H1 (cell line): ENCODE measurements at regions not wholly inside any gene's neighbourhood (a gene's known extent, or its start where the extent isn't known, plus 50 kb on each side); places are given as distances from the start of the nearest gene placed in this dataset.

Source experiments
- CTCF ChIA-PET: fragments of 300-600 bp; sonication (Branson Sonifier 250); formaldehyde crosslinking; loops from one replicate; lab custom pipeline; 2021; ENCODE audit not compliant: partially characterized antibody; lab: Charles Lee
- POLR2A ChIA-PET: fragments of 300-600 bp; sonication (Branson Sonifier 250); formaldehyde crosslinking; loops from one replicate; lab custom pipeline; 2021; ENCODE audit warnings: inconsistent platforms; ENCODE audit not compliant: partially characterized antibody; lab: Charles Lee
- DNase-seq, 2 experiments: peaks; one replicate each; pipeline versions ENCODE4 v3.0.0 to v3.0.0-alpha.2; 2010 to 2022; ENCODE audit warnings: low spot score in 2 of 2, low read depth in 1 of 2, mixed read lengths in 1 of 2
- FAIRE-seq: peaks from 2 replicates; lab custom pipeline; 2011; peaks lifted over from hg19 to GRCh38; lab: Jason Lieb, UNC
- H2AFZ ChIP-seq: 2 replicates; pipeline ENCODE4 v1.8.1; 2012; ENCODE audit warnings: low read length, inconsistent platforms
- H2AK5ac ChIP-seq: 2 replicates; pipeline ENCODE4 v1.6.1; 2013; ENCODE audit warnings: low read depth, low read length
- H2BK120ac ChIP-seq: replicated peaks from 2 replicates; pipeline ENCODE3; 2013; ENCODE audit warnings: low read depth, low read length, inconsistent platforms
- H2BK12ac ChIP-seq: 2 replicates; pipeline ENCODE4 v1.6.1; 2013; ENCODE audit warnings: low read depth, low read length
- H2BK15ac ChIP-seq: 2 replicates; pipeline ENCODE4 v1.6.1; 2013; ENCODE audit warnings: low read length
- H2BK20ac ChIP-seq: 2 replicates; pipeline ENCODE4 v1.6.1; 2013; ENCODE audit warnings: low read length
- H2BK5ac ChIP-seq: 2 replicates; pipeline ENCODE4 v1.6.1; 2013; ENCODE audit warnings: low read depth, low read length
- H3K14ac ChIP-seq: 2 replicates; pipeline ENCODE4 v1.6.1; 2013; ENCODE audit warnings: inconsistent platforms; ENCODE audit not compliant: insufficient read length
- H3K18ac ChIP-seq: 2 replicates; pipeline ENCODE4 v1.6.1; 2013; ENCODE audit warnings: low read length; ENCODE audit errors: extremely low read depth
- H3K23ac ChIP-seq: 2 replicates; pipeline ENCODE4 v1.6.1; 2013; ENCODE audit warnings: inconsistent platforms; ENCODE audit not compliant: insufficient read length
- H3K23me2 ChIP-seq: 2 replicates; pipeline ENCODE4 v1.6.1; 2013; ENCODE audit warnings: low read depth, low read length
- H3K27ac ChIP-seq: 2 replicates; pipeline ENCODE4 v1.6.1; 2011; ENCODE audit warnings: low read depth, low read length, inconsistent platforms
- H3K27me3 ChIP-seq, 4 experiments: replicated peaks in 1 of 4; 1 replicate in 1 of 4; 2 replicates in 3 of 4; pipeline versions ENCODE4 v1.6.1 to v1.8.1; 2011 to 2013; ENCODE audit warnings: low read length in 3 of 4, mild to moderate bottlenecking in 3 of 4, inconsistent platforms in 2 of 4, mixed read lengths in 2 of 4, moderate library complexity in 1 of 4; ENCODE audit not compliant: control insufficient read depth in 3 of 4, insufficient read depth in 3 of 4; ENCODE audit errors: extremely low read depth in 1 of 4
- H3K36me3 ChIP-seq, 4 experiments: 2 replicates each; pipeline versions ENCODE4 v1.6.1 to v1.8.1; 2011 to 2013; ENCODE audit warnings: mild to moderate bottlenecking in 4 of 4, low read length in 3 of 4, moderate library complexity in 2 of 4, control low read depth in 1 of 4, inconsistent platforms in 1 of 4; ENCODE audit not compliant: insufficient read depth in 4 of 4, control insufficient read depth in 2 of 4
- H3K4ac ChIP-seq: replicated peaks from 2 replicates; pipeline ENCODE3; 2013; ENCODE audit warnings: low read length, low read depth, mixed read lengths, inconsistent platforms; ENCODE audit not compliant: insufficient read length
- H3K4me1 ChIP-seq, 4 experiments: replicated peaks in 1 of 4; 1 replicate in 1 of 4; 2 replicates in 3 of 4; pipeline versions ENCODE4 v1.6.1 to v1.8.1; 2011 to 2013; ENCODE audit warnings: low read length in 3 of 4, inconsistent platforms in 2 of 4, mixed read lengths in 1 of 4; ENCODE audit not compliant: insufficient read depth in 4 of 4, control insufficient read depth in 3 of 4
- H3K4me2 ChIP-seq, 2 experiments: 2 replicates each; pipeline versions ENCODE4 v1.6.1 to v1.8.1; 2011 to 2013; ENCODE audit warnings: low read depth in 2 of 2, low read length in 2 of 2, control low read depth in 1 of 2, inconsistent platforms in 1 of 2, mild to moderate bottlenecking in 1 of 2; ENCODE audit not compliant: insufficient read depth in 1 of 2
- H3K4me3 ChIP-seq, 4 experiments: fragments of 200-600, 300-600 bp in 1 of 4; sonication (generic), shearing (Covaris generic), sonication (Bioruptor Twin) in 1 of 4; 2 replicates each; pipeline versions ENCODE4 v1.5.1 to v1.8.1; 2011 to 2016; ENCODE audit warnings: low read length in 4 of 4, low read depth in 3 of 4, control low read depth in 2 of 4, inconsistent platforms in 2 of 4, mild to moderate bottlenecking in 2 of 4, mixed read lengths in 1 of 4, moderate library complexity in 1 of 4; ENCODE audit not compliant: insufficient read depth in 2 of 4; ENCODE audit errors: extremely low read depth in 1 of 4
- H3K56ac ChIP-seq: replicated peaks from 2 replicates; pipeline ENCODE3; 2013; ENCODE audit warnings: low read depth, mild to moderate bottlenecking, mixed read lengths, low read length, inconsistent platforms; ENCODE audit not compliant: insufficient read length
- H3K79me1 ChIP-seq: 2 replicates; pipeline ENCODE4 v1.6.1; 2013; ENCODE audit warnings: low read depth, low read length, control low read depth
- H3K79me2 ChIP-seq, 2 experiments: 2 replicates each; pipeline versions ENCODE4 v1.6.1 to v1.8.1; 2012 to 2013; ENCODE audit warnings: low read length in 2 of 2, mild to moderate bottlenecking in 2 of 2, inconsistent platforms in 1 of 2; ENCODE audit not compliant: insufficient read depth in 2 of 2, control insufficient read depth in 1 of 2
- H3K9ac ChIP-seq, 4 experiments: replicated peaks in 1 of 4; 1 replicate in 1 of 4; 2 replicates in 3 of 4; pipeline versions ENCODE4 v1.6.1 to v1.8.1; 2011 to 2013; ENCODE audit warnings: low read depth in 3 of 4, low read length in 3 of 4, control low read depth in 2 of 4, mild to moderate bottlenecking in 2 of 4, moderate library complexity in 2 of 4, inconsistent platforms in 1 of 4; ENCODE audit errors: extremely low read depth in 1 of 4
- H3K9me3 ChIP-seq, 2 experiments: 2 replicates each; pipeline versions ENCODE4 v1.6.1 to v1.8.1; 2012 to 2013; ENCODE audit warnings: mild to moderate bottlenecking in 2 of 2, moderate library complexity in 2 of 2, control low read depth in 1 of 2, inconsistent platforms in 1 of 2, low read depth in 1 of 2, low read length in 1 of 2, mixed read lengths in 1 of 2; ENCODE audit not compliant: insufficient read depth in 2 of 2
- H4K20me1 ChIP-seq, 2 experiments: replicated peaks in 1 of 2; 2 replicates each; pipeline versions ENCODE3 to v1.8.1; 2011 to 2013; ENCODE audit warnings: inconsistent platforms in 2 of 2, low read length in 2 of 2, mild to moderate bottlenecking in 1 of 2; ENCODE audit not compliant: insufficient read depth in 2 of 2, control insufficient read depth in 1 of 2
- H4K5ac ChIP-seq: 2 replicates; pipeline ENCODE4 v1.6.1; 2013; ENCODE audit warnings: low read length, low read depth, mixed read lengths, inconsistent platforms; ENCODE audit not compliant: insufficient read length
- H4K8ac ChIP-seq: 2 replicates; pipeline ENCODE4 v1.8.0; 2013; ENCODE audit warnings: mild to moderate bottlenecking, moderate library complexity, low read length, inconsistent platforms; ENCODE audit not compliant: insufficient read depth; ENCODE audit errors: extremely low read depth
- H4K91ac ChIP-seq: replicated peaks from 2 replicates; pipeline ENCODE3; 2013; ENCODE audit warnings: low read length, mixed read lengths, inconsistent platforms; ENCODE audit not compliant: insufficient read length
- CBX8 ChIP-seq: fragments of 300-800, 300-1000 bp; sonication (generic); IDR thresholded peaks from 2 replicates; pipeline ENCODE4 v1.7.1; 2016; ENCODE audit warnings: low read depth, low read length, borderline replicate concordance
- ZNF274 ChIP-seq: IDR thresholded peaks from 2 replicates; pipeline ENCODE4 v1.7.0; 2012; ENCODE audit warnings: low read length, borderline replicate concordance; ENCODE audit errors: extremely low read depth
- WGBS, 2 experiments: shearing (Covaris generic) in 1 of 2; methylation state at CpG; one replicate each; pipeline versions ENCODE4 v1.1.6 to v1.1.7; 2013 to 2015; ENCODE audit warnings: low lambda C conversion rate in 2 of 2, mixed read lengths in 2 of 2, inconsistent platforms in 1 of 2, low coverage in 1 of 2, missing lambda C conversion rate in 1 of 2; ENCODE audit not compliant: insufficient replicate concordance in 2 of 2, insufficient coverage in 1 of 2, insufficient read length in 1 of 2; ENCODE audit errors: extremely low coverage in 1 of 2, missing lambda C conversion rate in 1 of 2; 5-methylcytosine and 5-hydroxymethylcytosine counted together

DNA sequence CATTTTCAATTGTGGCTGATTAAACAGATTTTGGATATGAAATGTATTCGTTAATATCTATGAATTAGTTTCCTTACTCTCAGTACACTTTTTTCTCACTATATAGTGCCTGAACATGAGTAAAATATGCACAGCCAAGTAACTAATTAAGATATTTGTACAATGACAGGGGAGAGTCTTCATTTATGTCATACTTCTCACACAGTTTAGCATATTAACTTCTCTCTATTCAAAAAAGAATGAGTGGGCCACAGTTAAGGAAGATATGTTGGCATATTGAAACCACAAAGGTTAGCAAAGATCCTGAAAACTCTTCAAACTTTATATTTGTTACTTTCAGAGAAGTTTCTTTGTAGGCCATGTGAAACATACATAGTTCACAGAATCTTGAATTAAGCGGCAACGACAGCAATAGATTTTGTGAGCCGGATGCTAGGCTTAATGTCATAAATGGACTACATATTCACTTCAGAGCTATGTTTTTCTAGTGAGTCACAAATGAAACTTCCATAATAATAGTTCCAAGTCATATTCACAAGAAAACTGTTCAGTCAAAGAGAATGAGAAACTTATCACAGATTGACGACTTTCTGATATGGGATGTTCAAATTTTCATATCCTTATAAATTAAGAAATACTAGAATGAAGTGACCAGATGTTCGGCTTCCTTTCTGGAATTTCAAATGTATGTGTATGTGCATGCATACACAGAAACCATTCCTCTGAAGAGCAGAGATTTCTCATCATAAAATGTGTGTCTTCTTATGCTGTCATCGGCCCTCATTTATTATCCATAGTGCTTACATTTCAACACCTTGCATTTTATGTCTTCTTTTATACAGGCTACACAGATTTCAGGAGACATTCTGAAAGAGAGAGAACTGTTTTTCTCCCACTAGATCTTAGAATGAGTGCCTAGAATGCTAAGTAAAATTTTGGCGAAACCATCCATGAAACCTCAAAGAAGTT is 584.0 kb downstream of the SATB2 start:
- Histone ChIP-seq H4K91ac (no peak overlapping the region), H3K4me1 (no peaks in the 10 kb centered on the region), H3K18ac (no peak overlapping the region), H3K27me3 (no peaks in the 10 kb centered on the region)
- TF ChIP-seq CBX8 (no peak), ZNF274 (no peak)
- TF ChIP-seq, all 59 proteins: peak for 0
- H2BK15ac ChIP-seq: no peak overlapping the region
- no peak overlapping the region for H2BK20ac ChIP-seq
- H3K36me3 ChIP-seq: no peaks in the 10 kb centered on the region
- H3K23me2 ChIP-seq: no peaks in the 10 kb centered on the region; the same call in 1 of the 2 replicates
- no peak overlapping the region for H2BK5ac ChIP-seq
- no peak overlapping the region for H4K8ac ChIP-seq
- no peak overlapping the region for H2BK12ac ChIP-seq
- ChIA-PET POLR2A (no interaction called here), CTCF (interaction anchor here (0.9 kb wide), 1 partner anchor 73 kb away, joined by 3 read pairs; no protein-coding TSS in a partner anchor)
- 91% methylated on average over 8 of the region's 8 CpGs; no CpG with 5 or more reads in 1 of the 2 experiments for WGBS, 2 experiments
- no peak overlapping the region for H3K4ac ChIP-seq
- no peak overlapping the region for H3K4me2 ChIP-seq
- no peaks in the 10 kb centered on the region for H3K79me2 ChIP-seq
- H3K79me1 ChIP-seq: no peaks in the 10 kb centered on the region
- H3K4me3 ChIP-seq: no peak overlapping the region
- H3K23ac ChIP-seq: no peak overlapping the region
- H3K9ac ChIP-seq: no peak overlapping the region
- no peak overlapping the region for H2BK120ac ChIP-seq
- no peak overlapping the region for H2AFZ ChIP-seq
- no peak overlapping the region for H2AK5ac ChIP-seq
- no peak for DNase-seq
- FAIRE-seq: no peak
- no peaks in the 10 kb centered on the region for H4K20me1 ChIP-seq
- H3K14ac ChIP-seq: no peak overlapping the region
- no peaks in the 10 kb centered on the region for H3K9me3 ChIP-seq
- H4K5ac ChIP-seq: no peak overlapping the region
- no peak overlapping the region for H3K56ac ChIP-seq
- no peak overlapping the region for H3K27ac ChIP-seq
